Calu3 (cell line): ENCODE measurements at regions not wholly inside any gene's neighbourhood (a gene's known extent, or its start where the extent isn't known, plus 50 kb on each side); places are given as distances from the start of the nearest gene placed in this dataset.

Experiments
- BruUV-seq: library from RNA; stranded (reverse); fragments of 400-500 nt; replicated peaks from 2 replicates; lab custom pipeline; 2021; lab: Mats Ljungman, UMichigan
- CTCF ChIA-PET: fragments of 300-600 bp; sonication (Branson Sonifier 250); formaldehyde crosslinking; loops from one replicate; lab custom pipeline; 2022; ENCODE audit warnings: antibody characterized with exemption; lab: Charles Lee
- DNase-seq: peaks from one replicate; pipeline ENCODE4 v3.0.0; 2022
- H3K27ac Mint-ChIP-seq: one replicate; pipeline ENCODE4 v1.8.0; 2022; ENCODE audit warnings: mixed read lengths; ENCODE audit not compliant: unreplicated experiment
- H3K27me3 Mint-ChIP-seq: one replicate; pipeline ENCODE4 v1.8.0; 2022; ENCODE audit warnings: mixed read lengths; ENCODE audit not compliant: unreplicated experiment
- H3K36me3 Mint-ChIP-seq: one replicate; pipeline ENCODE4 v1.8.0; 2022; ENCODE audit warnings: mild to moderate bottlenecking, moderate library complexity, mixed read lengths; ENCODE audit not compliant: insufficient read depth, unreplicated experiment
- H3K4me1 Mint-ChIP-seq: one replicate; pipeline ENCODE4 v1.8.0; 2022; ENCODE audit warnings: mild to moderate bottlenecking, low read depth, mixed read lengths; ENCODE audit not compliant: unreplicated experiment
- H3K4me3 Mint-ChIP-seq: one replicate; pipeline ENCODE4 v1.8.0; 2022; ENCODE audit warnings: mild to moderate bottlenecking, low read depth, moderate library complexity, mixed read lengths; ENCODE audit not compliant: unreplicated experiment
- H3K9me3 Mint-ChIP-seq: one replicate; pipeline ENCODE4 v1.8.0; 2022; ENCODE audit warnings: low read depth, mixed read lengths; ENCODE audit not compliant: unreplicated experiment
- intact Hi-C: fragments of 100-400 bp; cut with micrococcal nuclease; formaldehyde crosslinking; loops from one replicate; pipeline ENCODE4 v1.10.0; 2022; ENCODE audit not compliant: unreplicated experiment
- TF ChIP-seq, protein P1 (sequence below): fragments of 200-600 bp; IDR thresholded peaks from one replicate; pipeline ENCODE4 v1.8.0; 2022; ENCODE audit warnings: antibody characterized with exemption; ENCODE audit not compliant: unreplicated experiment

GRCh38 chr7:42770114-42770513, 141.8 kb downstream of the C7orf25 start:
- CTCF ChIA-PET: no interaction called here
- intact Hi-C loops: no loop called here
- TF ChIP-seq, protein P1, sequence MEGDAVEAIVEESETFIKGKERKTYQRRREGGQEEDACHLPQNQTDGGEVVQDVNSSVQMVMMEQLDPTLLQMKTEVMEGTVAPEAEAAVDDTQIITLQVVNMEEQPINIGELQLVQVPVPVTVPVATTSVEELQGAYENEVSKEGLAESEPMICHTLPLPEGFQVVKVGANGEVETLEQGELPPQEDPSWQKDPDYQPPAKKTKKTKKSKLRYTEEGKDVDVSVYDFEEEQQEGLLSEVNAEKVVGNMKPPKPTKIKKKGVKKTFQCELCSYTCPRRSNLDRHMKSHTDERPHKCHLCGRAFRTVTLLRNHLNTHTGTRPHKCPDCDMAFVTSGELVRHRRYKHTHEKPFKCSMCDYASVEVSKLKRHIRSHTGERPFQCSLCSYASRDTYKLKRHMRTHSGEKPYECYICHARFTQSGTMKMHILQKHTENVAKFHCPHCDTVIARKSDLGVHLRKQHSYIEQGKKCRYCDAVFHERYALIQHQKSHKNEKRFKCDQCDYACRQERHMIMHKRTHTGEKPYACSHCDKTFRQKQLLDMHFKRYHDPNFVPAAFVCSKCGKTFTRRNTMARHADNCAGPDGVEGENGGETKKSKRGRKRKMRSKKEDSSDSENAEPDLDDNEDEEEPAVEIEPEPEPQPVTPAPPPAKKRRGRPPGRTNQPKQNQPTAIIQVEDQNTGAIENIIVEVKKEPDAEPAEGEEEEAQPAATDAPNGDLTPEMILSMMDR: no peak
- no TSS peak for BruUV-seq
- H3K4me3 Mint-ChIP-seq: no peak overlapping the region
- H3K4me1 Mint-ChIP-seq: no peaks in the 10 kb centered on the region
- no peak overlapping the region for H3K27ac Mint-ChIP-seq
- DNase-seq: no peak
- no peaks in the 10 kb centered on the region for H3K36me3 Mint-ChIP-seq
- peaks cover 4% of the 10 kb centered on the region for H3K9me3 Mint-ChIP-seq
- H3K27me3 Mint-ChIP-seq: no peaks in the 10 kb centered on the region

- CTCF ChIA-PET: no interaction called here
- intact Hi-C loops: no loop called here
- no TSS peak for BruUV-seq
These were observed 143.8 kb downstream of the C7orf25 start for GRCh38 chr7:42768045-42768444.

GRCh38 chr7:42766782-42767423, 145.0 kb downstream of the C7orf25 start:
- CTCF ChIA-PET: no interaction called here
- Mint-ChIP-seq H3K27ac (no peak overlapping the region), H3K4me1 (no peaks in the 10 kb centered on the region), H3K36me3 (no peaks in the 10 kb centered on the region), H3K9me3 (peaks cover 20% of the 10 kb centered on the region), H3K4me3 (no peak overlapping the region), H3K27me3 (no peaks in the 10 kb centered on the region)
- no peak for DNase-seq
- intact Hi-C loops: no loop called here
- no TSS peak for BruUV-seq
- TF ChIP-seq, protein P1: no peak

More at GRCh38 chr7:42768045-42768444, 143.8 kb downstream of the C7orf25 start:
- Mint-ChIP-seq H3K27ac (no peak overlapping the region), H3K4me3 (no peak overlapping the region), H3K27me3 (no peaks in the 10 kb centered on the region), H3K36me3 (no peaks in the 10 kb centered on the region), H3K9me3 (peaks cover 12% of the 10 kb centered on the region), H3K4me1 (no peaks in the 10 kb centered on the region)
- no peak for DNase-seq
- TF ChIP-seq, protein P1: no peak

DNA sequence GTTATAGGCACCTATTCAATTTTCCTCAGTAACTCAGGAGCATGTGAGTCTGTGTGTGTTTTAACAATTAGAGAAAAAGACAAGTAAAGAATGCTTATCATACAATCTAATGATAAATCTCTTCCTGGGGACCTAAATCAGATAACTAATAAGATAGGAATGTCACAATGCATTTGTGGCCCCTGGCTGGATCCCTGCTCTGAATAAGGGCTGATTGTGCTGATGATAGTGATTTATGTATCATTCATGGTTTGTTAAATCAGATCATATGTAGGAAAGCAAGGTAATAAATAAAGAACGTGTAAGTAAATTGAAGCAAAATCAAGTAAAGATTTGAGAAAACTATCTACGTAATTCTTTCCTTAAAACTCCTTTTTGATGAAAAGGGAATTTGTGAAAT, 145.9 kb downstream of the C7orf25 start:
- intact Hi-C loops: no loop called here
- no peak for DNase-seq
- TF ChIP-seq, protein P1: no peak
- Mint-ChIP-seq H3K4me1 (no peaks in the 10 kb centered on the region), H3K36me3 (no peaks in the 10 kb centered on the region), H3K27me3 (no peaks in the 10 kb centered on the region), H3K9me3 (peaks cover 20% of the 10 kb centered on the region), H3K27ac (no peak overlapping the region), H3K4me3 (no peak overlapping the region)
- CTCF ChIA-PET: no interaction called here
- BruUV-seq: no TSS peak
